ENCODE measurements at regions not wholly inside any gene's neighbourhood (a gene's known extent, or its start where the extent isn't known, plus 50 kb on each side); places are given as distances from the start of the nearest gene placed in this dataset.
"Not testable (repeated sequence)": the region's sequence is repeated elsewhere in the genome, so short reads cannot be mapped to it uniquely, and the experiment has no call there.

GRCh38 chr11:57932105-57932504 lies 91.6 kb upstream of the OR9Q1 start:
- H3K9me3 ChIP-seq (ENCODE audit: insufficient read depth, low read depth, low read length): no peaks in the 10 kb centered on the region
- H3K36me3 ChIP-seq (ENCODE audit: insufficient read depth, low read depth, low read length): no peaks in the 10 kb centered on the region
- no peak overlapping the region for H3K9ac ChIP-seq (ENCODE audit: low read depth, low read length)
- no peaks in the 10 kb centered on the region for H3K4me1 ChIP-seq (ENCODE audit: insufficient read depth, low read length)
- no peak overlapping the region for H3K4me3 ChIP-seq (ENCODE audit: low read length)
- no peak overlapping the region for H3K27ac ChIP-seq (ENCODE audit: low read length)
- no peaks in the 10 kb centered on the region for H3K27me3 ChIP-seq (ENCODE audit: insufficient read depth, low read length)

- Histone ChIP-seq H3K4me1 (ENCODE audit: insufficient read depth, low read length) (no peaks in the 10 kb centered on the region), H3K36me3 (ENCODE audit: insufficient read depth, low read depth, low read length) (no peaks in the 10 kb centered on the region)
Observed at GRCh38 chr11:57935402-57936049, 88.2 kb upstream of the OR9Q1 start.

GRCh38 chr11:57936050-57936418 lies 87.6 kb upstream of the OR9Q1 start:
- Histone ChIP-seq H3K9ac (ENCODE audit: low read depth, low read length) (no peak overlapping the region), H3K4me3 (ENCODE audit: low read length) (no peak overlapping the region), H3K27ac (ENCODE audit: low read length) (no peak overlapping the region), H3K4me1 (ENCODE audit: insufficient read depth, low read length) (no peaks in the 10 kb centered on the region), H3K36me3 (ENCODE audit: insufficient read depth, low read depth, low read length) (no peaks in the 10 kb centered on the region), H3K27me3 (ENCODE audit: insufficient read depth, low read length) (no peaks in the 10 kb centered on the region), H3K9me3 (ENCODE audit: insufficient read depth, low read depth, low read length) (no peaks in the 10 kb centered on the region)

More at GRCh38 chr11:57935402-57936049, 88.2 kb upstream of the OR9Q1 start:
- Histone ChIP-seq H3K9me3 (ENCODE audit: insufficient read depth, low read depth, low read length) (no peaks in the 10 kb centered on the region), H3K9ac (ENCODE audit: low read depth, low read length) (no peak overlapping the region), H3K4me3 (ENCODE audit: low read length) (no peak overlapping the region), H3K27me3 (ENCODE audit: insufficient read depth, low read length) (no peaks in the 10 kb centered on the region), H3K27ac (ENCODE audit: low read length) (no peak overlapping the region)

- Histone ChIP-seq H3K9me3 (ENCODE audit: insufficient read depth, low read depth, low read length) (no peaks in the 10 kb centered on the region), H3K27me3 (ENCODE audit: insufficient read depth, low read length) (no peaks in the 10 kb centered on the region), H3K36me3 (ENCODE audit: insufficient read depth, low read depth, low read length) (no peaks in the 10 kb centered on the region), H3K4me1 (ENCODE audit: insufficient read depth, low read length) (no peaks in the 10 kb centered on the region), H3K27ac (ENCODE audit: low read length) (no peak overlapping the region), H3K9ac (ENCODE audit: low read depth, low read length) (no peak overlapping the region), H3K4me3 (ENCODE audit: low read length) (no peak overlapping the region)
Observed at GRCh38 chr11:57937431-57937830, 86.2 kb upstream of the OR9Q1 start.

GRCh38 chr11:57938351-57938750 lies 85.3 kb upstream of the OR9Q1 start:
- no peak overlapping the region for H3K27ac ChIP-seq (ENCODE audit: low read length)
- H3K9ac ChIP-seq (ENCODE audit: low read depth, low read length): no peak overlapping the region
- H3K36me3 ChIP-seq (ENCODE audit: insufficient read depth, low read depth, low read length): no peaks in the 10 kb centered on the region
- no peaks in the 10 kb centered on the region for H3K4me1 ChIP-seq (ENCODE audit: insufficient read depth, low read length)
- H3K9me3 ChIP-seq (ENCODE audit: insufficient read depth, low read depth, low read length): no peaks in the 10 kb centered on the region
- H3K4me3 ChIP-seq (ENCODE audit: low read length): no peak overlapping the region
- H3K27me3 ChIP-seq (ENCODE audit: insufficient read depth, low read length): no peaks in the 10 kb centered on the region

GRCh38 chr11:57940044-57940756 lies 83.5 kb upstream of the OR9Q1 start:
- Histone ChIP-seq H3K27me3 (ENCODE audit: insufficient read depth, low read length) (no peaks in the 10 kb centered on the region), H3K4me1 (ENCODE audit: insufficient read depth, low read length) (no peaks in the 10 kb centered on the region), H3K36me3 (ENCODE audit: insufficient read depth, low read depth, low read length) (no peaks in the 10 kb centered on the region), H3K9ac (ENCODE audit: low read depth, low read length) (no peak overlapping the region), H3K9me3 (ENCODE audit: insufficient read depth, low read depth, low read length) (0 out of 2 replicates have a peak, but pooled peaks cover 5% of the 10 kb centered on the region), H3K4me3 (ENCODE audit: low read length) (no peak overlapping the region), H3K27ac (ENCODE audit: low read length) (no peak overlapping the region)

GRCh38 chr11:57941875-57942274 lies 81.8 kb upstream of the OR9Q1 start:
- Histone ChIP-seq H3K9me3 (ENCODE audit: insufficient read depth, low read depth, low read length) (0 out of 2 replicates have a peak, but pooled peaks cover 5% of the 10 kb centered on the region), H3K27me3 (ENCODE audit: insufficient read depth, low read length) (no peaks in the 10 kb centered on the region), H3K9ac (ENCODE audit: low read depth, low read length) (no peak overlapping the region), H3K4me3 (ENCODE audit: low read length) (no peak overlapping the region), H3K27ac (ENCODE audit: low read length) (no peak overlapping the region), H3K36me3 (ENCODE audit: insufficient read depth, low read depth, low read length) (no peaks in the 10 kb centered on the region), H3K4me1 (ENCODE audit: insufficient read depth, low read length) (no peaks in the 10 kb centered on the region)

GRCh38 chr11:57942808-57943207 lies 80.9 kb upstream of the OR9Q1 start:
- H3K4me1 ChIP-seq (ENCODE audit: insufficient read depth, low read length): no peaks in the 10 kb centered on the region
- H3K9ac ChIP-seq (ENCODE audit: low read depth, low read length): no peak overlapping the region
- no peaks in the 10 kb centered on the region for H3K36me3 ChIP-seq (ENCODE audit: insufficient read depth, low read depth, low read length)
- H3K27me3 ChIP-seq (ENCODE audit: insufficient read depth, low read length): no peaks in the 10 kb centered on the region
- no peak overlapping the region for H3K4me3 ChIP-seq (ENCODE audit: low read length)
- H3K27ac ChIP-seq (ENCODE audit: low read length): no peak overlapping the region
- 0 out of 2 replicates have a peak, but pooled peaks cover 5% of the 10 kb centered on the region for H3K9me3 ChIP-seq (ENCODE audit: insufficient read depth, low read depth, low read length)

GRCh38 chr11:57943766-57944165 lies 79.9 kb upstream of the OR9Q1 start:
- H3K9ac ChIP-seq (ENCODE audit: low read depth, low read length); H3K27me3 ChIP-seq (ENCODE audit: insufficient read depth, low read length); H3K4me1 ChIP-seq (ENCODE audit: insufficient read depth, low read length); H3K9me3 ChIP-seq (ENCODE audit: insufficient read depth, low read depth, low read length); H3K27ac ChIP-seq (ENCODE audit: low read length); H3K36me3 ChIP-seq (ENCODE audit: insufficient read depth, low read depth, low read length); H3K4me3 ChIP-seq (ENCODE audit: low read length): not testable (repeated sequence)

- H3K9ac ChIP-seq (ENCODE audit: low read depth, low read length): no peak overlapping the region
- H3K27ac ChIP-seq (ENCODE audit: low read length): no peak overlapping the region
- no peaks in the 10 kb centered on the region for H3K4me1 ChIP-seq (ENCODE audit: insufficient read depth, low read length)
- H3K9me3 ChIP-seq (ENCODE audit: insufficient read depth, low read depth, low read length): 0 out of 2 replicates have a peak, but pooled peaks cover 5% of the 10 kb centered on the region
- no peaks in the 10 kb centered on the region for H3K36me3 ChIP-seq (ENCODE audit: insufficient read depth, low read depth, low read length)
- no peaks in the 10 kb centered on the region for H3K27me3 ChIP-seq (ENCODE audit: insufficient read depth, low read length)
- H3K4me3 ChIP-seq (ENCODE audit: low read length): no peak overlapping the region
Observed at GRCh38 chr11:57946628-57947027, 77.1 kb upstream of the OR9Q1 start.

GRCh38 chr11:57964660-57965059 lies 59.0 kb upstream of the OR9Q1 start:
- Histone ChIP-seq H3K27ac (ENCODE audit: low read length) (no peak overlapping the region), H3K4me3 (ENCODE audit: low read length) (no peak overlapping the region), H3K9ac (ENCODE audit: low read depth, low read length) (no peak overlapping the region), H3K27me3 (ENCODE audit: insufficient read depth, low read length) (no peaks in the 10 kb centered on the region), H3K9me3 (ENCODE audit: insufficient read depth, low read depth, low read length) (no peaks in the 10 kb centered on the region; the same call in 1 of the 2 replicates), H3K4me1 (ENCODE audit: insufficient read depth, low read length) (no peaks in the 10 kb centered on the region), H3K36me3 (ENCODE audit: insufficient read depth, low read depth, low read length) (no peaks in the 10 kb centered on the region)

GRCh38 chr11:57971272-57972012 lies 52.2 kb upstream of the OR9Q1 start:
- no peaks in the 10 kb centered on the region for H3K4me1 ChIP-seq (ENCODE audit: insufficient read depth, low read length)
- no peaks in the 10 kb centered on the region for H3K36me3 ChIP-seq (ENCODE audit: insufficient read depth, low read depth, low read length)
- no peak overlapping the region for H3K27ac ChIP-seq (ENCODE audit: low read length)
- no peaks in the 10 kb centered on the region for H3K9me3 ChIP-seq (ENCODE audit: insufficient read depth, low read depth, low read length)
- no peaks in the 10 kb centered on the region for H3K27me3 ChIP-seq (ENCODE audit: insufficient read depth, low read length)
- H3K4me3 ChIP-seq (ENCODE audit: low read length): no peak overlapping the region
- H3K9ac ChIP-seq (ENCODE audit: low read depth, low read length): no peak overlapping the region

All from iPS-20b (cell line).